Naive thymus-derived CD4-positive, alpha-beta T cell (primary cell): ENCODE measurements at regions not wholly inside any gene's neighbourhood (a gene's known extent, or its start where the extent isn't known, plus 50 kb on each side); places are given as distances from the start of the nearest gene placed in this dataset.

Experiments
- ATAC-seq: fragments of 150-1000 bp; cut with Tn5 transposase; 2 replicates; pipeline ENCODE4 v1.10.0; 2021; ENCODE audit warnings: mild to moderate bottlenecking, moderate library complexity
- CTCF ChIA-PET: fragments of 350-600 bp; sonication (Branson Sonifier 250); formaldehyde crosslinking; loops from one replicate; lab custom pipeline; 2021; ENCODE audit warnings: antibody characterized with exemption; lab: Charles Lee
- POLR2A ChIA-PET: fragments of 350-600 bp; sonication (Branson Sonifier 250); formaldehyde crosslinking; loops from one replicate; lab custom pipeline; 2021; ENCODE audit warnings: antibody characterized with exemption, inconsistent platforms; lab: Charles Lee
- DNase-seq, 9 donors: peaks; one replicate each; pipeline versions ENCODE4 v3.0.0 to v3.0.0-alpha.2; 2020 to 2022; ENCODE audit warnings: mixed read lengths in 1 of 9
- H3K27ac ChIP-seq: one replicate; pipeline ENCODE4 v1.7.0; 2013; ENCODE audit warnings: mild to moderate bottlenecking, low read depth, low read length, moderate library complexity
- H3K27me3 ChIP-seq, 2 donors: one replicate each; pipeline ENCODE4 v1.7.0; 2013; ENCODE audit warnings: low read length in 2 of 2, mild to moderate bottlenecking in 2 of 2, moderate library complexity in 2 of 2; ENCODE audit not compliant: control insufficient read depth in 2 of 2, insufficient read depth in 2 of 2
- H3K36me3 ChIP-seq, 3 experiments: 1 replicate in 2 of 3; 2 replicates in 1 of 3; pipeline ENCODE4 v1.7.0; 2013; ENCODE audit warnings: low read length in 3 of 3, mild to moderate bottlenecking in 3 of 3, moderate library complexity in 1 of 3; ENCODE audit not compliant: insufficient read depth in 3 of 3, control insufficient read depth in 2 of 3
- H3K4me1 ChIP-seq, 2 donors: one replicate each; pipeline ENCODE4 v1.7.0; 2013; ENCODE audit warnings: low read length in 2 of 2, mild to moderate bottlenecking in 2 of 2, moderate library complexity in 1 of 2; ENCODE audit not compliant: control insufficient read depth in 2 of 2, insufficient read depth in 2 of 2
- H3K4me3 ChIP-seq: 2 replicates; pipeline ENCODE4 v1.7.0; 2013; ENCODE audit warnings: mild to moderate bottlenecking, low read length
- H3K9me3 ChIP-seq, 3 experiments: 1 replicate in 2 of 3; 2 replicates in 1 of 3; pipeline ENCODE4 v1.7.0; 2013; ENCODE audit warnings: low read length in 3 of 3; ENCODE audit not compliant: control insufficient read depth in 2 of 3
- H3K27ac Mint-ChIP-seq, 9 donors: one replicate each; pipeline ENCODE4 v1.8.0; 2020 to 2022; ENCODE audit warnings: mixed read lengths in 9 of 9, mild to moderate bottlenecking in 8 of 9, moderate library complexity in 5 of 9, inconsistent platforms in 2 of 9
- H3K27me3 Mint-ChIP-seq, 5 donors: one replicate each; pipeline ENCODE4 v1.8.0; 2021 to 2022; ENCODE audit warnings: mixed read lengths in 5 of 5, mild to moderate bottlenecking in 1 of 5
- H3K36me3 Mint-ChIP-seq, 5 donors: one replicate each; pipeline ENCODE4 v1.8.0; 2020 to 2022; ENCODE audit warnings: mixed read lengths in 5 of 5, mild to moderate bottlenecking in 3 of 5, inconsistent platforms in 1 of 5
- H3K4me1 Mint-ChIP-seq, 7 donors: one replicate each; pipeline ENCODE4 v1.8.0; 2020 to 2022; ENCODE audit warnings: mixed read lengths in 7 of 7, mild to moderate bottlenecking in 3 of 7, inconsistent platforms in 1 of 7
- H3K4me3 Mint-ChIP-seq, 10 donors: one replicate each; pipeline ENCODE4 v1.8.0; 2020 to 2022; ENCODE audit warnings: mild to moderate bottlenecking in 10 of 10, mixed read lengths in 10 of 10, moderate library complexity in 6 of 10, inconsistent platforms in 2 of 10
- H3K9me3 Mint-ChIP-seq, 11 donors: one replicate each; pipeline ENCODE4 v1.8.0; 2020 to 2022; ENCODE audit warnings: mixed read lengths in 11 of 11, mild to moderate bottlenecking in 4 of 11, inconsistent platforms in 1 of 11, moderate library complexity in 1 of 11
- intact Hi-C, 2 donors: fragments of 100-400 bp; cut with micrococcal nuclease; formaldehyde crosslinking; loops; one replicate each; pipeline ENCODE4 v1.15.1; 2023

DNA sequence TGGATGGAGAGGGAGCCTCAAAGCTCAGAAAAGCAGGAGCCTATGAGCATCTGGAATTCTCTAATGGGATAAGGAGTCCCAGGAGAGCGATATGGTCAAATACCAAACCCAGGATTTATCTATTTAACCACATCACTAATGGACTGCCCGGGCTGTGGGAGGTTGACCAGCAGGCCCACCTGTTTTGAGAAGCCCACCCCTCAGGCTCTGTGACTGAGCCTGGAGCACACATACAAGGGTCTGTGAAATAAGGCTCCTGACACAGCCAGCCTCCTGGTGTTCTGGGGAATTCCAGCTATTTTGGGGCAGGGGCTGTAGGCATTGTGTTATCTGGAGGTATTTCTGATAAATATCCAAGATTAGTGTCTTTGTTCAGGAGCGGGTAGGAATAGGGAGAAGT, 132.0 kb upstream of the C1orf21 start:
- Mint-ChIP-seq H3K4me1 (no peaks in the 10 kb centered on the region), H3K27ac (no peak overlapping the region), H3K4me3 (no peak overlapping the region), H3K9me3 (peaks cover 0 to 8% (median 1%) of the 10 kb centered on the region in 11 donors), H3K27me3 (peaks cover 8 to 33% (median 16%) of the 10 kb centered on the region in 5 donors), H3K36me3 (no peaks in the 10 kb centered on the region)
- H3K27ac ChIP-seq, result no peak overlapping the region
- no peaks in the 10 kb centered on the region for H3K36me3 ChIP-seq
- H3K4me3 ChIP-seq, result no peak overlapping the region
- ATAC-seq (no peak), DNase-seq (no peak)
- no peaks in the 10 kb centered on the region for H3K27me3 ChIP-seq
- intact Hi-C loops, result no loop called here
- H3K9me3 ChIP-seq, result no peaks in the 10 kb centered on the region
- CTCF ChIA-PET, result no interaction called here
- POLR2A ChIA-PET, result no interaction called here
- H3K4me1 ChIP-seq, result no peaks in the 10 kb centered on the region

DNA sequence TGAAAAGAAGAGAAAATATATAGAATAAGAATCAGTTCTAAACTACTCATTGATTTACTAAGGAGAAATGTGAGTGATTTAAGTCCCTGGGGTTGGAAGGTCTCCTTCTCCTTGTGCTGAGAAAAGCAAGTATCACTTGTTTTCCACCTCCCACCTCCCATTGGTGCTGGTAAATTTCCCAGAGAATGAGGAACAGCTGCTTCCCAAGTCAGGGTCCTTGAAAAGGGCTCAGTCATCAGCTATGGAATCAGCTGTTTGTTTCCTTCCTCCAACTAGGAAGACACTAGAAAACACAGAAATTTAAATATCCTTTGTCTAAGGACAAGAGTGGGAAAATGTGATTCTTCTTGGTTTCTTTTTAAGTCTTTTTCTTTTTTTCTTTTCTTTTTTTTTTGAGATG, 131.3 kb upstream of the C1orf21 start:
- no peaks in the 10 kb centered on the region for H3K27me3 ChIP-seq
- no peaks in the 10 kb centered on the region for H3K4me1 Mint-ChIP-seq
- H3K36me3 ChIP-seq, result no peaks in the 10 kb centered on the region
- H3K4me3 ChIP-seq, result no peak overlapping the region
- ChIA-PET CTCF (no interaction called here), POLR2A (no interaction called here)
- no peaks in the 10 kb centered on the region for H3K4me1 ChIP-seq
- no peaks in the 10 kb centered on the region for H3K36me3 Mint-ChIP-seq
- peaks cover 12 to 33% (median 20%) of the 10 kb centered on the region in 5 donors for H3K27me3 Mint-ChIP-seq
- H3K9me3 ChIP-seq, result no peaks in the 10 kb centered on the region
- DNase-seq (no peak), ATAC-seq (no peak)
- no peak overlapping the region for H3K4me3 Mint-ChIP-seq
- H3K27ac Mint-ChIP-seq, result no peak overlapping the region
- H3K27ac ChIP-seq, result no peak overlapping the region
- intact Hi-C loops, result no loop called here
- H3K9me3 Mint-ChIP-seq, result peaks cover 0 to 8% (median 1%) of the 10 kb centered on the region in 11 donors

DNA sequence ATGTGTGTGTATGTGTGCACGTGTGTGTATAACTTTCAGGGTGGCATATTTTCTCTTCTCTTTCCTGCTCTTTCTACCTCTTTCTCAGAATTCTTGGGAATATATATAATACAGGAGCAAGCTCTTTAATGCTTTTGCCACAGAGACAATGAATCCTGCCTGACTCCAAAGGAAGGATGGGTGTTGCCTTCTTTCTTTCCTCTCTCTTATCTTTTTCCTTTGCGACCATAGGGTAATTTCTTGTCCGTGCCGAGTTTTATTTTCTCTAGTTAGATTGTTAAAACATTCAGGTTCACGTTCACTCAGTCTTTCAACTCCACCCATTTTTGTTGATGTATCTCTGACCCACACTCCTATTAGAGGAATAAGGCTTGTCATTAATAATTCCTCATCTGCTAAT, 129.0 kb upstream of the C1orf21 start:
- no peaks in the 10 kb centered on the region for H3K27me3 ChIP-seq
- H3K4me3 ChIP-seq, result no peak overlapping the region
- no peak for DNase-seq
- no peaks in the 10 kb centered on the region for H3K36me3 ChIP-seq
- no peaks in the 10 kb centered on the region for H3K9me3 ChIP-seq
- intact Hi-C loops, result no loop called here
- peaks cover 19 to 34% (median 26%) of the 10 kb centered on the region in 5 donors for H3K27me3 Mint-ChIP-seq
- H3K4me1 ChIP-seq, result no peaks in the 10 kb centered on the region
- no peak for ATAC-seq
- H3K27ac Mint-ChIP-seq, result no peak overlapping the region
- H3K36me3 Mint-ChIP-seq, result no peaks in the 10 kb centered on the region
- POLR2A ChIA-PET, result no interaction called here
- peaks cover 0 to 8% (median 1%) of the 10 kb centered on the region in 11 donors for H3K9me3 Mint-ChIP-seq
- H3K27ac ChIP-seq, result no peak overlapping the region
- CTCF ChIA-PET, result no interaction called here
- no peaks in the 10 kb centered on the region for H3K4me1 Mint-ChIP-seq
- H3K4me3 Mint-ChIP-seq, result no peak overlapping the region

DNA sequence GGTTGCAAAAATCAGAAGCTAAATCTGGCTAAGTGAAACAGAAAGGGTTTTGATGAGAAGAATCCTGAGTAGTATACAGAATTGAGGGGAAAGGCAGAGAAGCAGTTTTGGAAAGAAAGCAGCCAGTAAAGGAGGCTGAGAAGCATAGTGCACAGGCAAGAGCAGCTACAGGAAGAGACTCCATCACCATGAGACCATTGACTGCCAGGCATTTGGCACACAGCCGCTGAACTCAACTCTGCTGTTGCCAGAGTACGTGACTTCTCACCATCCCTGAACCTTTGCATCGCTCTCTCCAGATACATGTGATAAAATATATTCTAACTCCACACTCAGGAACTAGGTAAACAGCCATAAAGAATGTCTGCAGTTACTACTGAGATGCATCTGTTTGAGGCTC, 128.3 kb upstream of the C1orf21 start:
- DNase-seq (no peak), ATAC-seq (no peak)
- intact Hi-C loops, result no loop called here
- no peaks in the 10 kb centered on the region for H3K4me1 ChIP-seq
- H3K36me3 ChIP-seq, result no peaks in the 10 kb centered on the region
- Mint-ChIP-seq H3K4me3 (no peak overlapping the region), H3K27ac (no peak overlapping the region), H3K27me3 (peaks cover 19 to 28% (median 26%) of the 10 kb centered on the region in 5 donors), H3K36me3 (no peaks in the 10 kb centered on the region), H3K9me3 (peaks cover 0 to 7% (median under 1%) of the 10 kb centered on the region in 11 donors), H3K4me1 (no peaks in the 10 kb centered on the region)
- no peaks in the 10 kb centered on the region for H3K27me3 ChIP-seq
- no peak overlapping the region for H3K4me3 ChIP-seq
- ChIA-PET CTCF (no interaction called here), POLR2A (no interaction called here)
- H3K27ac ChIP-seq, result no peak overlapping the region
- H3K9me3 ChIP-seq, result no peaks in the 10 kb centered on the region

DNA sequence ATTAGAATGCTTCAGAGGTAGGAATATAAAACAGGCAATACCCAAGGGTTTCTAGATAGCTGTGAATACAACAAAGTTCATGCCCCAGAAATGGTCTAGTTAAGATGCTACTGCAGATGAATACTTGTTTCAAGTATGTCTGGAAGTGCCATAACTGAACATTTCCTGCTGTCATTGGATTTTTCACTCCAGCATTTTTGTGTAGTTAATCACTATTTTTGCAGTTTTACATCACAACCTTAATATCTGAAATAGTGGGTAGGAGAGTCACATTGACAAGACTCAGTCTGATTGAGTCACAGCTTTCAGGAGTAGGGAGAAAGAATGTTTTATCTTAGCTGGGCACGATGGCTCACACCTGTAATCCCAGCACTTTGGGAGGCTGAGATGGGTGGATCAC, 126.4 kb upstream of the C1orf21 start:
- ChIA-PET CTCF (no interaction called here), POLR2A (no interaction called here)
- Histone ChIP-seq H3K4me1 (no peaks in the 10 kb centered on the region), H3K27me3 (no peaks in the 10 kb centered on the region), H3K4me3 (no peak overlapping the region), H3K9me3 (no peaks in the 10 kb centered on the region), H3K36me3 (no peaks in the 10 kb centered on the region), H3K27ac (no peak overlapping the region)
- peaks cover 16 to 28% (median 26%) of the 10 kb centered on the region in 5 donors for H3K27me3 Mint-ChIP-seq
- H3K27ac Mint-ChIP-seq, result no peak overlapping the region
- no peak for DNase-seq
- H3K4me3 Mint-ChIP-seq, result no peak overlapping the region
- H3K36me3 Mint-ChIP-seq, result no peaks in the 10 kb centered on the region
- peaks cover 0 to 5% (median 0%) of the 10 kb centered on the region in 11 donors for H3K9me3 Mint-ChIP-seq
- no peaks in the 10 kb centered on the region for H3K4me1 Mint-ChIP-seq
- intact Hi-C loops, result no loop called here
- ATAC-seq, result no peak

GRCh38 chr1:184262109-184262508, 124.7 kb upstream of the C1orf21 start:
- ChIA-PET POLR2A (no interaction called here), CTCF (no interaction called here)
- Mint-ChIP-seq H3K4me1 (no peaks in the 10 kb centered on the region), H3K27ac (no peak overlapping the region), H3K27me3 (peaks cover 13 to 30% (median 22%) of the 10 kb centered on the region in 5 donors), H3K4me3 (no peak overlapping the region), H3K9me3 (peaks cover 0 to 5% (median 0%) of the 10 kb centered on the region in 11 donors), H3K36me3 (no peaks in the 10 kb centered on the region)
- Histone ChIP-seq H3K4me3 (no peak overlapping the region), H3K27me3 (no peaks in the 10 kb centered on the region), H3K27ac (no peak overlapping the region), H3K4me1 (no peaks in the 10 kb centered on the region), H3K9me3 (no peaks in the 10 kb centered on the region), H3K36me3 (no peaks in the 10 kb centered on the region)
- DNase-seq, result no peak
- no peak for ATAC-seq
- intact Hi-C loops, result no loop called here

DNA sequence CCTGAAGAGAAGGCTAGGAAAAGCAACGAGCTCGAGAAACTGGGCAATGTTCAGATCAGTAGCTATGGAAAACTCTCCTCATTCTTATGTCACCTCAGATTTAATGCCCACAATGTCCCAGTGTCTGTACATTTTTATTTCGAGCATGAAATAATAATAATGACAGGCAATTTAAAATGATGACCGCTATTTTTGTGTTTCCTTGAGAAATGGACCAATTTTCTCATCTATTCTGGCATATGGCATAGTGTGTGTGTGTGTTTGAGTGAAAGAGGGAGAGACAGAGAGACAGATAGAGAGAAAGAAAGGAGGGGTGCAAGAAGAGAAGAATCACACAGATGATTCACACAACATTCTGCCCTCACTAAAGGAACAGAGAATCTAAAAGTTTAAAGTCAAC, 119.1 kb upstream of the C1orf21 start:
- H3K4me3 ChIP-seq, result no peak overlapping the region
- ChIA-PET CTCF (no interaction called here), POLR2A (no interaction called here)
- H3K36me3 ChIP-seq, result no peaks in the 10 kb centered on the region
- H3K4me1 Mint-ChIP-seq, result no peaks in the 10 kb centered on the region
- intact Hi-C loops, result no loop called here
- H3K36me3 Mint-ChIP-seq, result no peaks in the 10 kb centered on the region
- no peak overlapping the region for H3K4me3 Mint-ChIP-seq
- DNase-seq (no peak), ATAC-seq (no peak)
- no peak overlapping the region for H3K27ac Mint-ChIP-seq
- H3K27me3 ChIP-seq, result no peaks in the 10 kb centered on the region
- H3K27ac ChIP-seq, result no peak overlapping the region
- no peaks in the 10 kb centered on the region for H3K4me1 ChIP-seq
- H3K27me3 Mint-ChIP-seq, result peaks cover 2 to 16% (median 8%) of the 10 kb centered on the region in 5 donors
- peaks cover 0 to 2% (median 0%) of the 10 kb centered on the region in 11 donors for H3K9me3 Mint-ChIP-seq
- no peaks in the 10 kb centered on the region for H3K9me3 ChIP-seq
